HepG2 (cell line): ENCODE measurements at regions not wholly inside any gene's neighbourhood (a gene's known extent, or its start where the extent isn't known, plus 50 kb on each side); places are given as distances from the start of the nearest gene placed in this dataset.

Experiments
- ATAC-seq: fragments of 200-7000 bp; cut with Tn5 transposase; 3 replicates; pipeline ENCODE4 v1.9.1; 2020; ENCODE audit warnings: mild to moderate bottlenecking, moderate library complexity
- BruUV-seq: library from RNA; stranded (reverse); fragments of 400-500 nt; replicated peaks from 2 replicates; lab custom pipeline; 2021; lab: Mats Ljungman, UMichigan
- CTCF ChIA-PET: fragments of 300-600 bp; formaldehyde crosslinking; extraction: SDS; loops from one replicate; lab custom pipeline; 2021; ENCODE audit warnings: low total read pairs, inconsistent platforms, low intra/inter-chr PET ratio; lab: Yijun Ruan, JAX
- POLR2A ChIA-PET: fragments of 350-600 bp; sonication (Branson Sonifier 250); formaldehyde crosslinking; loops from one replicate; lab custom pipeline; 2020; ENCODE audit warnings: antibody characterized with exemption, inconsistent platforms; lab: Yijun Ruan, JAX
- DNase-seq: peaks from one replicate; pipeline ENCODE4 v3.0.0-alpha.2; 2015; ENCODE audit warnings: low spot score
- FAIRE-seq: peaks from 3 replicates; lab custom pipeline; 2011; peaks lifted over from hg19 to GRCh38; lab: Jason Lieb, UNC
- H2AFZ ChIP-seq: one replicate; pipeline ENCODE4 v1.6.1; 2011; ENCODE audit warnings: low read length, inconsistent platforms
- H3K27ac ChIP-seq: fragments of 300-600 bp; 3 replicates; pipeline ENCODE4 v1.8.0; 2011; ENCODE audit warnings: mixed run types, mild to moderate bottlenecking, mixed read lengths, low read length, inconsistent platforms; ENCODE audit not compliant: insufficient read depth; ENCODE audit errors: extremely low read length
- H3K27me3 ChIP-seq, 2 experiments: fragments of 200-600 bp in 1 of 2; 2 replicates in 1 of 2; 3 replicates in 1 of 2; pipeline versions ENCODE4 v1.6.0 to v1.8.0; 2011; ENCODE audit warnings: low read length in 2 of 2, mild to moderate bottlenecking in 2 of 2, moderate library complexity in 2 of 2, inconsistent platforms in 1 of 2; ENCODE audit not compliant: insufficient read depth in 2 of 2, control insufficient read depth in 1 of 2
- H3K36me3 ChIP-seq, 2 experiments: fragments of 200-600 bp in 1 of 2; replicated peaks in 1 of 2; 2 replicates in 1 of 2; 3 replicates in 1 of 2; pipeline versions ENCODE4 v1.5.1 to v1.8.0; 2011; ENCODE audit warnings: low read length in 2 of 2, inconsistent platforms in 1 of 2; ENCODE audit not compliant: insufficient read depth in 2 of 2, control insufficient read depth in 1 of 2
- H3K4me1 ChIP-seq: 2 replicates; pipeline ENCODE4 v1.5.1; 2012; ENCODE audit warnings: low read length, inconsistent platforms; ENCODE audit not compliant: insufficient read depth
- H3K4me2 ChIP-seq: 2 replicates; pipeline ENCODE4 v1.6.0; 2011; ENCODE audit warnings: low read depth, low read length, inconsistent platforms
- H3K4me3 ChIP-seq, 3 experiments: fragments of 200-600 bp in 1 of 3; sonication (generic), shearing (Covaris generic) in 1 of 3; replicated peaks in 1 of 3; 2 replicates each; pipeline ENCODE4 v1.5.1; 2011 to 2016; ENCODE audit warnings: low read length in 3 of 3, inconsistent platforms in 2 of 3, low read depth in 2 of 3, mild to moderate bottlenecking in 2 of 3, control low read depth in 1 of 3, mixed read lengths in 1 of 3; ENCODE audit not compliant: insufficient read depth in 1 of 3
- H3K79me2 ChIP-seq: one replicate; pipeline ENCODE4 v1.6.1; 2011; ENCODE audit warnings: low read length, inconsistent platforms; ENCODE audit not compliant: insufficient read depth
- H3K9ac ChIP-seq: 2 replicates; pipeline ENCODE4 v1.6.0; 2011; ENCODE audit warnings: mild to moderate bottlenecking, low read depth, low read length, inconsistent platforms; ENCODE audit not compliant: insufficient read depth
- H3K9me3 ChIP-seq: 2 replicates; pipeline ENCODE4 v1.5.1; 2012; ENCODE audit warnings: mild to moderate bottlenecking, low read length
- H4K20me1 ChIP-seq: 2 replicates; pipeline ENCODE4 v1.6.0; 2011; ENCODE audit warnings: inconsistent platforms, mild to moderate bottlenecking, low read length, moderate library complexity; ENCODE audit not compliant: insufficient read depth
- CHD4 ChIP-seq: fragments of 200-600 bp; sonication (generic); IDR thresholded peaks from 2 replicates; pipeline ENCODE4 v1.7.0; 2017; ENCODE audit warnings: mild to moderate bottlenecking, low read length, borderline replicate concordance
- PHB2 ChIP-seq: fragments of 450-650 bp; IDR thresholded peaks from 2 replicates; pipeline ENCODE4 v1.6.1; 2018; ENCODE audit not compliant: partially characterized antibody
- POLR2A ChIP-seq, 2 experiments: IDR thresholded peaks; 2 replicates each; pipeline ENCODE4 v1.6.1; 2011; ENCODE audit warnings: low read depth in 2 of 2, low read length in 2 of 2, mild to moderate bottlenecking in 1 of 2, moderate library complexity in 1 of 2; ENCODE audit not compliant: insufficient read depth in 1 of 2
- SPEN ChIP-seq: sonication (generic); formaldehyde crosslinking; IDR thresholded peaks from 2 replicates; pipeline ENCODE4 v1.5.1; 2020; ENCODE audit warnings: low read depth, mild to moderate bottlenecking, missing genetic modification reagents
- ZBTB46 ChIP-seq: sonication (generic); formaldehyde crosslinking; IDR thresholded peaks from 2 replicates; pipeline ENCODE4 v1.4.0; 2020; ENCODE audit warnings: mild to moderate bottlenecking, missing genetic modification reagents, borderline replicate concordance
- ZGPAT ChIP-seq: IDR thresholded peaks from 2 replicates; pipeline ENCODE4 v1.6.1; 2016; ENCODE audit warnings: mild to moderate bottlenecking
- ZNF431 ChIP-seq: sonication (generic); formaldehyde crosslinking; IDR thresholded peaks from 2 replicates; pipeline ENCODE4 v1.9.0; 2022; ENCODE audit warnings: missing genetic modification reagents, low read depth, mild to moderate bottlenecking, borderline replicate concordance
- ZNF619 ChIP-seq: sonication (generic); formaldehyde crosslinking; IDR thresholded peaks from 2 replicates; pipeline ENCODE4 v1.4.0; 2020; ENCODE audit warnings: mild to moderate bottlenecking, missing genetic modification reagents
- ZNF737 ChIP-seq: sonication (generic); formaldehyde crosslinking; IDR thresholded peaks from 2 replicates; pipeline ENCODE4 v1.5.0; 2020; ENCODE audit warnings: missing genetic modification reagents, mild to moderate bottlenecking, borderline replicate concordance
- ZNF777 ChIP-seq: sonication (generic); formaldehyde crosslinking; IDR thresholded peaks from 2 replicates; pipeline ENCODE4 v1.4.0; 2020; ENCODE audit warnings: missing genetic modification reagents
- in situ Hi-C: cut with HindIII; loops from 2 replicates; pipeline ENCODE4 v1.10.0; 2017; ENCODE audit warnings: low pct_unique_long_range_greater_than_20kb; ENCODE audit not compliant: extremely low pct_ligation_motif_present
- intact Hi-C: fragments of 100-400 bp; cut with micrococcal nuclease; formaldehyde crosslinking; loops from one replicate; pipeline ENCODE4 v1.10.0; 2022; ENCODE audit not compliant: unreplicated experiment

GRCh38 chr4:164614999-164615398 lies 138.9 kb upstream of the SMIM31 start (continued):
- TF ChIP-seq PHB2, result no peak
- TF ChIP-seq CHD4, result no peak
- no peak for TF ChIP-seq ZNF431 (CRISPR knock-in tag)
- TF ChIP-seq, all 625 proteins: peak for 0

GRCh38 chr4:164615964-164616363 lies 138.0 kb upstream of the SMIM31 start:
- no peak for FAIRE-seq
- Histone ChIP-seq H3K27ac (no peak overlapping the region), H3K4me2 (no peak overlapping the region), H3K4me3 (no peak overlapping the region), H3K27me3 (no peaks in the 10 kb centered on the region), H3K9me3 (no peaks in the 10 kb centered on the region), H3K4me1 (no peaks in the 10 kb centered on the region), H4K20me1 (no peaks in the 10 kb centered on the region), H3K9ac (no peak overlapping the region), H3K36me3 (no peaks in the 10 kb centered on the region), H3K79me2 (no peaks in the 10 kb centered on the region), H2AFZ (no peak overlapping the region)
- no TSS peak for BruUV-seq
- no peak for DNase-seq
- no peak for ATAC-seq
- POLR2A ChIA-PET, result no interaction called here
- in situ Hi-C loops, result no loop called here
- CTCF ChIA-PET, result no interaction called here
- TF ChIP-seq ZGPAT (no peak), POLR2A (IDR thresholded peaks at IDR 0.05; ENCODE audit: insufficient read depth in 1 of 2, low read depth in 2 of 2, low read length in 2 of 2) (no peak), ZBTB46 (CRISPR knock-in tag) (no peak), ZNF619 (CRISPR knock-in tag) (no peak), SPEN (CRISPR knock-in tag) (no peak), ZNF777 (CRISPR knock-in tag) (no peak), ZNF737 (CRISPR knock-in tag) (no peak)
- intact Hi-C loops, result no loop called here
